Uterus (tissue), 3 donors: ENCODE measurements at regions not wholly inside any gene's neighbourhood (a gene's known extent, or its start where the extent isn't known, plus 50 kb on each side); places are given as distances from the start of the nearest gene placed in this dataset.

Experiments used
- DNase-seq, 2 donors: peaks; one replicate each; pipeline ENCODE4 v3.0.0-alpha.2; 2019 to 2020
- H3K27ac ChIP-seq, 2 donors: fragments of 200-600 bp; sonication (generic); 1 replicate in 1 of 2; 2 replicates in 1 of 2; pipeline ENCODE4 v1.5.1; 2016 to 2018
- H3K27me3 ChIP-seq, 2 donors: fragments of 200-600 bp; sonication (generic); one replicate each; pipeline ENCODE4 v1.5.1; 2018 to 2019; ENCODE audit warnings: control low read depth in 1 of 2
- H3K36me3 ChIP-seq, 2 donors: fragments of 200-600 bp; sonication (generic); one replicate each; pipeline ENCODE4 v1.5.1; 2019; ENCODE audit warnings: control low read depth in 1 of 2
- H3K4me1 ChIP-seq, 2 donors: fragments of 200-600 bp; sonication (generic); one replicate each; pipeline ENCODE4 v1.5.1; 2018 to 2019; ENCODE audit warnings: control low read depth in 1 of 2
- H3K4me3 ChIP-seq, 2 donors: fragments of 200-600 bp; sonication (generic); 1 replicate in 1 of 2; 2 replicates in 1 of 2; pipeline ENCODE4 v1.5.1; 2018 to 2019; ENCODE audit warnings: mild to moderate bottlenecking in 1 of 2
- H3K9me3 ChIP-seq, 2 donors: fragments of 200-600 bp; sonication (generic); one replicate each; pipeline ENCODE4 v1.5.1; 2019; ENCODE audit warnings: control low read depth in 1 of 2
- POLR2A ChIP-seq, 2 donors: fragments of 450-650 bp; IDR thresholded peaks; one replicate each; pipeline ENCODE4 v1.6.1; 2016; ENCODE audit warnings: antibody characterized with exemption in 2 of 2, mild to moderate bottlenecking in 1 of 2, moderate library complexity in 1 of 2
- intact Hi-C: fragments of 100-400 bp; cut with DNase I; formaldehyde crosslinking; loops from one replicate; pipeline ENCODE4 v1.15.1; 2023; ENCODE audit warnings: low total_unique reads
- TF ChIP-seq, protein P1 (sequence below), 4 experiments: fragments of 200-600 bp in 2 of 4; fragments of 450-650 bp in 2 of 4; sonication (generic) in 2 of 4; IDR thresholded peaks; one replicate each; pipeline ENCODE4 v1.5.1; 2016 to 2019; ENCODE audit warnings: antibody characterized with exemption in 4 of 4, mild to moderate bottlenecking in 2 of 4, moderate library complexity in 1 of 4
- donor health status: DM: yes; HTN: yes; CAD: no.

DNA sequence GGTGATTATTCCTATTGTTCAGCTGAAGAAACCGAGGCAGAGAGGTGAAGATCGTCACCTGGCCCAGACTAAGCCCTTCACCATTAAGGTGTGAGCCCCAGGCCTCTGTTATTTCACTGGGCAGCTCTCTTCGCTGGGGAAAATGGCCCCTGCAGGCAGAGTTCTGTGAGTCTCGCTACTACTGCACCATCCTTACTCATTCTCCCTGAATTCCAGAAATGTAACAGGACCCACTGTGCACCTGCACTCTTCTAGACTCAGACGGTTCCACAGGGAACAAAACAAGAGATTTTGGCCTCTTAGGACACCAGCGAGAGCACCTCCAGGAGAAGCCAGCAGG is 147.7 kb upstream of the GLI2 start:
- no peak overlapping the region for H3K4me3 ChIP-seq
- intact Hi-C loops, result no loop called here
- no peak for DNase-seq
- H3K27ac ChIP-seq, result no peak overlapping the region
- TF ChIP-seq, protein P1, sequence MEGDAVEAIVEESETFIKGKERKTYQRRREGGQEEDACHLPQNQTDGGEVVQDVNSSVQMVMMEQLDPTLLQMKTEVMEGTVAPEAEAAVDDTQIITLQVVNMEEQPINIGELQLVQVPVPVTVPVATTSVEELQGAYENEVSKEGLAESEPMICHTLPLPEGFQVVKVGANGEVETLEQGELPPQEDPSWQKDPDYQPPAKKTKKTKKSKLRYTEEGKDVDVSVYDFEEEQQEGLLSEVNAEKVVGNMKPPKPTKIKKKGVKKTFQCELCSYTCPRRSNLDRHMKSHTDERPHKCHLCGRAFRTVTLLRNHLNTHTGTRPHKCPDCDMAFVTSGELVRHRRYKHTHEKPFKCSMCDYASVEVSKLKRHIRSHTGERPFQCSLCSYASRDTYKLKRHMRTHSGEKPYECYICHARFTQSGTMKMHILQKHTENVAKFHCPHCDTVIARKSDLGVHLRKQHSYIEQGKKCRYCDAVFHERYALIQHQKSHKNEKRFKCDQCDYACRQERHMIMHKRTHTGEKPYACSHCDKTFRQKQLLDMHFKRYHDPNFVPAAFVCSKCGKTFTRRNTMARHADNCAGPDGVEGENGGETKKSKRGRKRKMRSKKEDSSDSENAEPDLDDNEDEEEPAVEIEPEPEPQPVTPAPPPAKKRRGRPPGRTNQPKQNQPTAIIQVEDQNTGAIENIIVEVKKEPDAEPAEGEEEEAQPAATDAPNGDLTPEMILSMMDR (IDR thresholded peaks at IDR 0.05), result no peak
- no peak for TF ChIP-seq POLR2A (IDR thresholded peaks at IDR 0.05)
- peaks cover 0 to 6% of the 10 kb centered on the region in 2 donors for H3K27me3 ChIP-seq
- H3K9me3 ChIP-seq, result no peaks in the 10 kb centered on the region
- no peaks in the 10 kb centered on the region for H3K36me3 ChIP-seq
- H3K4me1 ChIP-seq, result no peaks in the 10 kb centered on the region

DNA sequence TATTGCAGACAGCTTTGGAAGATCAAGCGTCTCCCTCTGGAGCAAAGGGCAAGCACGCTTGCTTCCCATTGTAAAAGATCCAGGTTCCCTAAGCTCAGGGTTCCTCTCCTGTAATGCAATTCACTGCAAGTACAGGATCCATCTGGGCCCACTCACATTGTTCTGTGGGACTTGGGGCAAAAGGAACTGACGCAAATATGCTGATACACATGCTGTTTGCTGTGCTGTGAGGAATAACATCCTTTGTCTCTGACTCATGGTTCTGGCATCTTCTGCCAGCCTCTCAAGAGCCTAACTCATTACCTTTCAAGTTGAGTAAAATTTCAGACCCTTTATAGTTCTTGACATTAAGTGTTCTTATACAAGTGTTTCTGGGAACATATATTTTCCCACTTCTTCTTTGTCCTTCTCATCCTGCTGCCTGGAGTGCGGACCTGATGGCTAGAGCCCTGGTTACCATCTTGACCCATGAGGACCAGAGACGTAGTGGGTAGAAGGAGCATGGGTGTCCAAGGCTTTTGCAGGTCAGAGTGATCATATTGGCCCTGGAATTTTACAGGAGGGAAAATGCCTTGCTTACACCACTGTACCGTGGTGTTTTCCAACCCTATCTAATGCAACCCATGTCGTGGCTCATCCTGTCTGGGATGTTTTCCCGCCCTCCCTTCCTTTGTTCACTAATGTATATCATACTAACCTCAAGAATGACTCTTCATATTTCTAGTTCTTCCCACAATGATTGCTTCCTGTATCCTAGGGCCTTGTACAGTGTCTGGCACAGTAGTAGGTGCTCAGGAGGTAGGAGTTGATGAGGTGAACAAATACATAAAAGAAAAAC is 145.7 kb upstream of the GLI2 start:
- H3K9me3 ChIP-seq, result no peaks in the 10 kb centered on the region
- DNase-seq, result no peak
- no peaks in the 10 kb centered on the region for H3K36me3 ChIP-seq
- peaks cover 0 to 6% of the 10 kb centered on the region in 2 donors for H3K27me3 ChIP-seq
- H3K4me3 ChIP-seq, result no peak overlapping the region
- H3K27ac ChIP-seq, result no peak overlapping the region
- intact Hi-C loops, result no loop called here
- H3K4me1 ChIP-seq, result no peaks in the 10 kb centered on the region
- no peak for TF ChIP-seq POLR2A (IDR thresholded peaks at IDR 0.05)
- TF ChIP-seq, protein P1 (IDR thresholded peaks at IDR 0.05), result no peak

DNA sequence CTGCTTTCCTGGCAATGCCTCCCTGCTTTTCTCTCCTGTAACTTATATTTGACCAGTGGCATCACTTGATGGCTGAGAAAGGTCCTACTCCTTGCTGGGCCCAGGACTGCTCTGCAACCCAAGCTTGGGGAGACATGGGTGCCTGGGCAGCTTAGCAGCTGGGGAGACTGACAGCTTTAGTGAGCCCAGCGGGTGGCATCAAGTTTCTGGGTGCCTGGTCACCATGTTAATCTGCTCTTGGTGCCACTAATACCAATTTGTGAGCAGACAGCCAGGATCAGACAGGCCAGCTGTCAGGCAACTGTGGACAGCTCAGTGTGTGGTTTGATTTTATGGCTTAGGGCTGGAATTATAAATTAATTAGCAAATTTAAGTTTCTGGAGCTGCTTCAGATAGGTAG is 144.8 kb upstream of the GLI2 start:
- intact Hi-C loops, result no loop called here
- no peak for TF ChIP-seq POLR2A (IDR thresholded peaks at IDR 0.05)
- TF ChIP-seq, protein P1 (IDR thresholded peaks at IDR 0.05), result no peak

DNA sequence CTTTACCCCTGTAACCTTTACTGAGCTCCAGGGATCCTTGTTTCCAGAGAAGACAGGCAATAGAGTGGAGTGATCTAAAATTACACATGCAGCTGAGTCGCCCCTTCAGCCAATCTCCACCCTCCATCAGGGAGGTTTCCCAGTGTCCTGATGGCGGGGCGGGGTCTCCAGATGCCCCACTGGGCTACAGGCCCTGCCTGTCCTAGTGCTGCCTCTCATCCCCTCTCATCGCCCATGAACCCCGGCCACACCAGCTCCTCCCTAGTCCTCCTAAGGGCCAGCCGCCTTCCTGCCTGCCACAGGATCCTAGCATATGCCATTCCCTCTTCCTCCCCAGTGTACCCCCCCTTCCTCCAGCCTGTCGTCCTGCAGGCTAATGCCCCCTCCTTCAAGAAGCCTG is 144.1 kb upstream of the GLI2 start:
- H3K9me3 ChIP-seq, result no peaks in the 10 kb centered on the region
- DNase-seq, result no peak
- H3K27me3 ChIP-seq, result peaks cover 0 to 4% of the 10 kb centered on the region in 2 donors
- no peaks in the 10 kb centered on the region for H3K36me3 ChIP-seq
- H3K4me1 ChIP-seq, result no peaks in the 10 kb centered on the region
- no peak overlapping the region for H3K27ac ChIP-seq
- intact Hi-C loops, result no loop called here
- no peak overlapping the region for H3K4me3 ChIP-seq
- no peak for TF ChIP-seq POLR2A (IDR thresholded peaks at IDR 0.05)
- TF ChIP-seq, protein P1 (IDR thresholded peaks at IDR 0.05), result no peak

More for the DNA sequence above, 144.8 kb upstream of the GLI2 start:
- Histone ChIP-seq H3K4me1 (no peaks in the 10 kb centered on the region), H3K27ac (no peak overlapping the region), H3K27me3 (peaks cover 0 to 6% of the 10 kb centered on the region in 2 donors), H3K36me3 (no peaks in the 10 kb centered on the region), H3K9me3 (no peaks in the 10 kb centered on the region), H3K4me3 (no peak overlapping the region)
- DNase-seq, result no peak

DNA sequence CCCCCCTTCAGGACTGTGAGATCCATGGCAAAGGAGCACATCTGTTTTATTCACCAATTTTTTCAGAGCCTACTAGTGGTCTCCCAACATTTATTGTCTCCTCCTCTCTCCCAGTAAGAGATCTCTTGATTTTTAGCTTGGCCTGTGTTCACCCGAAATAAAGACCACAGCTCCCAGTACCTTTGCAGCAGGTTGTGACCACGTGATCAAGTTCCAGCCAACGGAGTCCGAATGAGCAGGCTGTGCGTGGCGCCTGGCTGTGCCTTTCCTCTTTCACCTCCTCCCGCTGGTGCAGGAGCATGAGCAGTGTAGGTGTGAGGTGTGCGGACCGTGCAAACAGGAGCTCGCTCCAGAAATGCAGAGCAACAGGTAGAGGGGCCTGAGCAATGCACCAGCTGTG is 143.6 kb upstream of the GLI2 start:
- H3K9me3 ChIP-seq, result no peaks in the 10 kb centered on the region
- no peak overlapping the region for H3K27ac ChIP-seq
- H3K36me3 ChIP-seq, result no peaks in the 10 kb centered on the region
- DNase-seq, result no peak
- TF ChIP-seq, protein P1 (IDR thresholded peaks at IDR 0.05), result no peak
- no peak for TF ChIP-seq POLR2A (IDR thresholded peaks at IDR 0.05)
- no peaks in the 10 kb centered on the region for H3K27me3 ChIP-seq
- H3K4me3 ChIP-seq, result no peak overlapping the region
- intact Hi-C loops, result no loop called here
- H3K4me1 ChIP-seq, result no peaks in the 10 kb centered on the region
